ENCODE measurements at regions not wholly inside any gene's neighbourhood (a gene's known extent, or its start where the extent isn't known, plus 50 kb on each side); places are given as distances from the start of the nearest gene placed in this dataset.

DNA sequence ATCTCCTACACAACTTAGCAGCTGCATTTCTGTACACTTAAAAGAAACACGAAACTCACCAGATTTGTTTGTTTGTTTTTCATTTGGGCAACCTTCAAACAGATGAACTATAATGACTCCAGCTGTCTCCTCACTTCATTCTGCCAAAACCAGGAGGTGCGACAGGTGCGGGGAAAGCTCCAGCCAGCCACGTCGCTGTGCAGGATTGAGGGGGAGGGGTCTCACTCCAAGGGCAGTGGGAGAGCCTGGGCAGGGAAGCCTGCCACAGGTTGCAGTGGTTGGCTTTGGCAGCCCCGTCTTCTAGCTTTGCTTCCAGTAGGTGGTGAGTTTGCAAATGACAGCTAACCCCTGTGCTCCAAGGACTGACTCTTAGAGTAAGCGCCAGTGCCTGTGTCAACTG is 215.8 kb downstream of the CEMIP2 start:
- H4K20me1 ChIP-seq: no peaks in the 10 kb centered on the region
- H3K27ac ChIP-seq: no peak overlapping the region
- TF ChIP-seq Cebpa-rat (IDR thresholded peaks at IDR 0.05): no peak
- no peak overlapping the region for H3K4me2 ChIP-seq
- no peak overlapping the region for H3K4me3 ChIP-seq
- H3K36me3 ChIP-seq: no peaks in the 10 kb centered on the region
- no peak overlapping the region for H3K9ac ChIP-seq
- H3K27me3 ChIP-seq: no peaks in the 10 kb centered on the region
- H3K9me3 ChIP-seq: no peaks in the 10 kb centered on the region
- H3K4me1 ChIP-seq: no peaks in the 10 kb centered on the region

DNA sequence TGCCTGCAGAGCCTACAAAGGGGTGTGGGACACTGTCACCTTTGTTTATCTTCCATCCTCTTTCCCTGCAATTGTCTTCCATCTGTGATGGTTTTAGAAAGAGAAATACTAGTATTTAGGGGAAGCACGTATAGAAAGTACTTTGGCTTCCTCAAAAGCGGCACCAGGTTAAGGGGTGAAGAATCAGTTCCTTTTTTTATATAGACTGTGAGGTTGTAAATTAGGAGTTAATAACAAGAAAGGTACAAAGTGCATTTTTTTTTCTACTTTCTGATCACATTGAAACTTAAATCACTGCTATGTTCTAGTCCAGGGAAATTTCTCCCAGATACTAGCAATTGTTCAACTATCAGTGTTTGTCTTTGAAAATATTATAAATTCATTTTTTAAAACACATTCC is 219.3 kb downstream of the CEMIP2 start:
- Histone ChIP-seq H3K4me1 (no peaks in the 10 kb centered on the region), H3K4me3 (no peak overlapping the region), H3K4me2 (no peak overlapping the region), H3K9me3 (no peaks in the 10 kb centered on the region), H3K36me3 (no peaks in the 10 kb centered on the region), H3K27me3 (no peaks in the 10 kb centered on the region), H3K9ac (no peak overlapping the region), H3K27ac (no peak overlapping the region), H4K20me1 (no peaks in the 10 kb centered on the region)
- no peak for TF ChIP-seq Cebpa-rat (IDR thresholded peaks at IDR 0.05)

DNA sequence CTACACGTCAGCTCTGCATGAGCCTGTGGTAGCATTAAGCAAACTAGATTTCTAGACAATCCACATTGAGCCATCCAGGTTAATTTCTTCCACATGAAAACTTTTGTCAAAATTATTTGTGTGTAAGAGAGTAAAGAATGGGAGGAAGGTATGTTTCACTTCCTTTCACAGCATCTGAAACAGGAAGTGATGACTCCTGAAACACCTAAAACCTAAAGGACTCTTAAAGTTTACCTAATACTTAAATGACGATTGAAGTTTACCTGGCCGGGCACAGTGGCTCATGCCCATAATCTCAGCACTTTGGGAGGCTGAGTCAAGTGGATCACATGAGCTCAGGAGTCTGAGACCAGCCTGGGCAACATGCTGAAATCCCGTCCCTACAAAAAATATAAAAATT is 223.8 kb downstream of the CEMIP2 start:
- Histone ChIP-seq H3K4me2 (no peak overlapping the region), H3K9ac (no peak overlapping the region), H3K9me3 (no peaks in the 10 kb centered on the region), H3K4me1 (no peaks in the 10 kb centered on the region), H3K27ac (no peak overlapping the region), H3K36me3 (no peaks in the 10 kb centered on the region), H3K27me3 (no peaks in the 10 kb centered on the region), H4K20me1 (no peaks in the 10 kb centered on the region), H3K4me3 (no peak overlapping the region)
- TF ChIP-seq Cebpa-rat (IDR thresholded peaks at IDR 0.05): no peak

DNA sequence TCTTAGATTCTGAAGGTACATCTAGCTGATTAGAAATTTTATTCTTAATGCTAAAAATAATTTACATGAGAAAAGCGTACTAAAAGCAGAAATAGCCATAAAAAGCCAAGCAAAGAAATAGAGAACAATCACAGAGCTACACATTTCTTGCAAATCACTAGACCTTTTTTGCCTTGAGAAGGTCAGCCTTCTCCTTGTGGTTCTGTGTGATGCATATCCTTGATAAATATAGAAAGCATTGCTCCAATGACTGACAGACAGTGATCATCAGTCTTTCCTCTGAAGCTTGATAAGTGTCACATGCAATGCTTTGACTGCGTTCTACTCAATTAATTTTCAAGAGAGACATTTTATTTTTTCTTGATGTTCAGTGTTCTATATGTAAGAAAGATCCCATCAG is 226.9 kb downstream of the CEMIP2 start:
- Histone ChIP-seq H3K4me2 (no peak overlapping the region), H3K27ac (no peak overlapping the region), H4K20me1 (no peaks in the 10 kb centered on the region), H3K36me3 (no peaks in the 10 kb centered on the region), H3K9ac (no peak overlapping the region), H3K4me1 (no peaks in the 10 kb centered on the region), H3K27me3 (no peaks in the 10 kb centered on the region), H3K9me3 (no peaks in the 10 kb centered on the region), H3K4me3 (no peak overlapping the region)
- TF ChIP-seq Cebpa-rat (IDR thresholded peaks at IDR 0.05): no peak

DNA sequence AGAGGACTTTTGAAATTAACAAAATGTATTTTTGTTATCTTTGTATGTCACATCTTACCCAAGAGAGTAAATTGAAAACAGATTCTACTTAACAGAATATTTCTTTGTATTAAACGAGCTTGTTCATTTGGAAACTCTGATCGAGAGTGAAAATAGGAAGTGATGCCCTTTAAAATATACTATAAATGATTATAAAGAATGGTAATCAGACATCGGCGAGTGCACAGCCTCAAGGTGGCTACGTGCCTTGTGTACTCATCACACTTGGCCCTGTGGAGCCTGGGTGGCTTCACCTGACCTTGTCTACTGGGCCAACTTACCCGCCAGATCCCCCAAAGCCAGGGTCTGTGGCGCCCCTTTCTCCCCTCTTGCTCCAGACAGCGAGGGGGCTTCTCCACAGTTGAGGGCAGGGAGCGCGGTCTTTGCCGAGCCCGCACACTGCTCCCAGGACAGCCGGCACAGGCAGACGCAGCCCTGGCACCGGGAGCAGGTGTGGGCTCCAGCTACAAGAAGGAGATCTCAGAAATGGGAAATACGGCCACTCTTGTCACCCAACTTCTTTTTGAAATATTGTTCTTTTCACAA is 243.2 kb downstream of the CEMIP2 start:
- H3K4me2 ChIP-seq: no peak overlapping the region

DNA sequence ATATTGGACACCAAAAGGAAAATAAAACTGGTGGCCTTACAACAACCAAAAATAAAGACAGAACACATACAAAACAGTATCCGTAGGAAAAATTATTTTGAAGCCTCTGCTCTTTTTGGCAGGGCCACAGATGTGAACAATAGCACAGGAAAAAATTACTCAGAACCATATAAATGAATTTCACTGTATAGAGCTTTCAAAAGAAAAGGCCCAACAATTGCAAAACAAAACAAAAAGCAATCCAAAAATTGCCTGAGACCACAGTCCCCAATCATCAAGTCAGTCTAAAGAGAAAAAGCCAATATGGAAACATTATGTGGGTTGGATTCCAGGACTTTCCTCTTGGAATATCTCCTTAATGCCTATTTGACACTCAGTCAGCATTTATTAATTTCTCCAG is 243.8 kb downstream of the CEMIP2 start:
- Histone ChIP-seq H3K4me1 (no peaks in the 10 kb centered on the region), H3K36me3 (no peaks in the 10 kb centered on the region), H3K4me3 (no peak overlapping the region), H3K27ac (no peak overlapping the region), H3K27me3 (no peaks in the 10 kb centered on the region), H3K4me2 (no peak overlapping the region), H4K20me1 (no peaks in the 10 kb centered on the region), H3K9me3 (no peaks in the 10 kb centered on the region; the same call in 1 of the 2 replicates), H3K9ac (no peak overlapping the region)
- no peak for TF ChIP-seq Cebpa-rat (IDR thresholded peaks at IDR 0.05)

More for the DNA sequence above, 243.2 kb downstream of the CEMIP2 start:
- H3K4me1 ChIP-seq: no peaks in the 10 kb centered on the region
- no peaks in the 10 kb centered on the region for H4K20me1 ChIP-seq
- TF ChIP-seq Cebpa-rat (IDR thresholded peaks at IDR 0.05): no peak
- H3K36me3 ChIP-seq: no peaks in the 10 kb centered on the region
- H3K27ac ChIP-seq: no peak overlapping the region
- no peak overlapping the region for H3K4me3 ChIP-seq
- H3K27me3 ChIP-seq: no peaks in the 10 kb centered on the region
- H3K9ac ChIP-seq: no peak overlapping the region
- no peaks in the 10 kb centered on the region; the same call in 1 of the 2 replicates for H3K9me3 ChIP-seq

DNA sequence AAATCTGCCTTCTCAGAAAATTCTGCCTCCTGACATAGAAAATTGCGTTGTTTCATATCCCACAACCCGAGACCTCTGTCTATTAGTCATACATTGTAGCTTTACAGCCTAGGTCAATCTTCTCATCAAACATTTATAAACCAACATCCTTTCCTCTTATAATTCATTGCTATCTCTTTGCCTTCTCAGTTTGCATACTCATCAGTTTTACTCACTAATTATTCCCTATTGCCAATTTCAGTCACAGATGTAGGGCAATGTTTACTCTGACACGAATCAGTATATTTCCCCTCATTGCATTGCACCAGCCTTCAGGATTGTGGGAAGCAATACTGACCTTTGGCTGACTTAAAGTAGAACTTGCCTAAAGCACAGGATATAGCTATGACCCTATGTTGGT is 247.2 kb downstream of the CEMIP2 start:
- no peak for TF ChIP-seq Cebpa-rat (IDR thresholded peaks at IDR 0.05)
- H3K27ac ChIP-seq: no peak overlapping the region
- no peak overlapping the region for H3K4me3 ChIP-seq
- no peak overlapping the region for H3K9ac ChIP-seq
- H3K9me3 ChIP-seq: no peaks in the 10 kb centered on the region; the same call in 1 of the 2 replicates
- H3K4me2 ChIP-seq: no peak overlapping the region
- no peaks in the 10 kb centered on the region for H3K4me1 ChIP-seq
- no peaks in the 10 kb centered on the region for H3K27me3 ChIP-seq
- no peaks in the 10 kb centered on the region for H4K20me1 ChIP-seq
- H3K36me3 ChIP-seq: no peaks in the 10 kb centered on the region

DNA sequence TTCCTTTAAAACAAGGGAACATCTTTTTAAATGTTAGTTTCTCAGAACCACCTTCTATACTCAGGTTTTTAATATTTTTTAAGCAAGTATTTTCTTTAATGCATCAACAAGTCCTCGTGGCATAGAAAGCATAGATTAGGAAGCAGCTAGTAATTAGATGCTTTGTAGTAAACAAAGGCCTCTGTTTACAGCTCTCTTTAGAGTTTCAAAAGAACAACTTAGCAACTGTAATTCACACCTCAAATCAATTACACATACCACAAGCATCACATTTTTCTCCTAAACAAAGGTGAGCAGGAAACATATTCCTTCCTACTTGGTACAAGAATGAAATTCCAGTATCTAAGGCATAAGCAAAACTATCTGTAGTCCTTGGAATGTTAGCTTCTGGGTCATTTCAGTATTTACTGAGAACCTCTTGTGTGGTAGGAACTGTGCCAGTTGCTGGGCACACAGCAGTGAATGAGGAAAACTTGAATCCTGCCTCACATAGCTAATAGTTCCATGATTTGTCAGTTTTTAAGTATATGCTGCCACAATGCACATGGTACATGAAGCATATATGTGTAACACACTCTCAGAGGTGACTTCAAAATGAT is 249.1 kb downstream of the CEMIP2 start:
- Histone ChIP-seq H3K9ac (no peak overlapping the region), H3K4me1 (no peaks in the 10 kb centered on the region), H3K4me2 (no peak overlapping the region), H3K27me3 (no peaks in the 10 kb centered on the region), H3K9me3 (no peaks in the 10 kb centered on the region), H3K36me3 (no peaks in the 10 kb centered on the region), H3K4me3 (no peak overlapping the region), H3K27ac (no peak overlapping the region), H4K20me1 (no peaks in the 10 kb centered on the region)
- no peak for TF ChIP-seq Cebpa-rat (IDR thresholded peaks at IDR 0.05)

DNA sequence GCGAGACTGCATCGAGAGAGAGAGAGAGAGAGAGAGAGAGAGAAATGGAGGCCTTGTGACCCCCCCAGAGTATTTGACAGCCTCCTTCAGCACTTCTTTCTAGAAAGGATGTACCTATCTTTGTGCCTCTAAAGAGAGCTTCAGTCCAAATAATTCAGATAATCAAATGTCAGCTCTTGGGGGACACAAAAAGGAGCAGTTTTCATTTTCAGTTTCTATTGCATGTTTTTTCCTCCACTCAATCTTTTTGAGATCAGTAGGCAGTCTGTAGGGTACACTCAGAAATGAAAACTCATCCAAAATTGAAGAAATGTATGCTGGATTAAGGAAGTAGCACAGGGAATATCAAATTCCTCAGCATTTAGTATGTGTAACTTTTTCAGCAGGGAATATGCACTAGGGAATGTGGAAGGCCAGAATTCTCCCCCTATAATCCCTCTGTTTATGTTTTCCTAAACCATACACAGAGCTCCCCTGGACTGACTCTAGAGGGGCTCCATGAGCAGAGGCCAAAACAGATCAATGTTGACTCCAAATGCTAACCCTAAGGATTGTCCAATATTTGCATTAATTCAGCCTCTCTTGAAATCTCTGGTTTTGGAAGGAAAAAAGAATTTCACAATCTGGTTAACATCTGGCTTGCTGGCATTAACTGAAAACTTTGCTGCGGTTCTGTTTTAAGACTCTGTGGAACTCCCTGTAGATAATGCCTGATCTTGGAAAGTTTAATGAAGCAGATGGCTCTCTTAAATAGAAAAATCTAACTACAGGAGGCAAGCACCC is 250.1 kb downstream of the CEMIP2 start:
- H3K9me3 ChIP-seq: no peaks in the 10 kb centered on the region
- no peaks in the 10 kb centered on the region for H4K20me1 ChIP-seq
- no peak overlapping the region for H3K4me3 ChIP-seq
- no peaks in the 10 kb centered on the region for H3K27me3 ChIP-seq
- no peaks in the 10 kb centered on the region for H3K4me1 ChIP-seq
- no peak overlapping the region for H3K27ac ChIP-seq
- H3K36me3 ChIP-seq: no peaks in the 10 kb centered on the region
- no peak overlapping the region for H3K9ac ChIP-seq
- no peak overlapping the region for H3K4me2 ChIP-seq
- TF ChIP-seq Cebpa-rat (IDR thresholded peaks at IDR 0.05): no peak

DNA sequence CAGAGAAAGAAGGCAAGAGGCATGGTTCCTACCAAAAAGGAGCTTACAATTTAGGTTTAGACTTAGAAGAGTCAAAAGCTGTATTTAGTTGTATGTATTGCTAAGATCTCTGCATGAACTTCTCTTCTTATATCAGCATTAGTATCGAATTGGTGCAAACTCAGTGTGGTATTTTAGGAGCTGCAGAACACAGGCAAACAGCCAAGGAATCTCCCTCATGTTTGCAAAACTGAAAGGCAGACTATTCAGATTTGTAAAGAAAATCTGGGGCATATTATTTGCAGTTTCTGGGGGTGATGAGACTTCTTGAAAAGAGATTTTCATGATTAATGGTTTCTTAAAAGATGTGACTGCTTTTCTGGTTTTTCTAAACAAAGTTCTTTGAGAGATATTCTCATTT is 252.7 kb downstream of the CEMIP2 start:
- no peak overlapping the region for H3K9ac ChIP-seq
- H3K4me3 ChIP-seq: no peak overlapping the region

More for the DNA sequence above, 252.7 kb downstream of the CEMIP2 start:
- H3K4me2 ChIP-seq: no peak overlapping the region
- no peaks in the 10 kb centered on the region for H3K27me3 ChIP-seq
- no peaks in the 10 kb centered on the region for H3K9me3 ChIP-seq
- no peak for TF ChIP-seq Cebpa-rat (IDR thresholded peaks at IDR 0.05)
- no peaks in the 10 kb centered on the region for H3K4me1 ChIP-seq
- no peak overlapping the region for H3K27ac ChIP-seq
- no peaks in the 10 kb centered on the region for H4K20me1 ChIP-seq
- no peaks in the 10 kb centered on the region for H3K36me3 ChIP-seq
